ENCODE measurements at regions not wholly inside any gene's neighbourhood (a gene's known extent, or its start where the extent isn't known, plus 50 kb on each side); places are given as distances from the start of the nearest gene placed in this dataset.
"Not testable (repeated sequence)": the region's sequence is repeated elsewhere in the genome, so short reads cannot be mapped to it uniquely, and the experiment has no call there.

DNA sequence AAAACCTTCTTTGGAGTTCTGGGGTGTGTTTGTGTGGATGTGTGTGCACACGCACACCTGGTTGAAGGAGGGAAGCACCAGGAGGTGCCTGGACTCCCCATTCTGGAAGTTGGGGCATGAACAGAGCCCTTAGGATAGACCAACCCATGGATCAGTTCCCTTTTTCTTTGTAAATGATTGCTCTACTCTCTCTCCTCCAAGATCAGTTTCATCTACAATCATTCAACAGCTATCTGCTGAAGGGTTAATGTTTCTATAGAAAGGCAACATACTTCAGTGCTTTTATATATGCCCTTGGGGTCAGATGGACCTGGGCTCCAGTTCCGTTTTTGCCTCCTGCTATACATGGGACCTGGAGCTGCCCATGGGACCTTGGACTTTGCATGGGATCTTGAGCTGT lies 352.1 kb upstream of the CFAP20DC start:
- DNase-seq, result no peak

DNA sequence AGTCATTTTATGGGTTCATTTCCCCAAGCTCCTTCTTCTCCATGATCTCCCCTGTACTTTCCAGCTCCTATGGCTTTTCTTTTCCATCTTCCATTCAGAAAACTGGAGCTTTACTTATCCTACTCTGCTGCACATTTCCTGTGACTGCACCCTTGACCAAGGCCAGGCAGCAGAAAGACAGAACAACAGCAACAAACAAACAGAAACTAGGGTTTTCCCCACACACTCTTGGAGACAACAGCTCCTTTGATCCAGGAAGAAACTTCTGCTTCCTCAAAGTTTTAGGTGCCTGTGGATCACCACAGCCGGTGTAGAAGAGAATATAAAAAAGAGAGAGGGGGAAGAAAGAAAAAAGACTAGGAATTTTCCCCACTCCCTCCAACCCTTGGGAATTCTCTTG lies 342.3 kb upstream of the CFAP20DC start:
- no peak for DNase-seq

DNA sequence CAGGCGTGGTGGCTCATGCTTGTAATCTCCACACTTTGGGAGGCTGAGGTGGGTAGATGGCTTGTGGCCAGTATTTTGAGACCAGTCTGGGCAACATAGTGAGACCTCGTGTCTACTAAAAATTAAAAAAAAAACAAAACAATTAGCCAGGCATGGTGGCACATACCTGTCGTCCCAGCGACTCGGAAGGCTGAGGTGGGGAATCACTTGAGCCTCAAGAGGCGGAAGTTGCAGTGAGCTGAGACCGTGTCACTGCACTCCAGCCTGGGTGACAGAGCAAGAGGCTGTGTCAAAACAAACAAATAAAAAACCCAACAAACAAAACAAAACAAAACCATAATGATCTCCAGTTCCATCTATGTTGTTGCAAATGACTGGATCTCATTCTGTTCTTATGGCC lies 341.3 kb upstream of the CFAP20DC start:
- DNase-seq, result no peak

DNA sequence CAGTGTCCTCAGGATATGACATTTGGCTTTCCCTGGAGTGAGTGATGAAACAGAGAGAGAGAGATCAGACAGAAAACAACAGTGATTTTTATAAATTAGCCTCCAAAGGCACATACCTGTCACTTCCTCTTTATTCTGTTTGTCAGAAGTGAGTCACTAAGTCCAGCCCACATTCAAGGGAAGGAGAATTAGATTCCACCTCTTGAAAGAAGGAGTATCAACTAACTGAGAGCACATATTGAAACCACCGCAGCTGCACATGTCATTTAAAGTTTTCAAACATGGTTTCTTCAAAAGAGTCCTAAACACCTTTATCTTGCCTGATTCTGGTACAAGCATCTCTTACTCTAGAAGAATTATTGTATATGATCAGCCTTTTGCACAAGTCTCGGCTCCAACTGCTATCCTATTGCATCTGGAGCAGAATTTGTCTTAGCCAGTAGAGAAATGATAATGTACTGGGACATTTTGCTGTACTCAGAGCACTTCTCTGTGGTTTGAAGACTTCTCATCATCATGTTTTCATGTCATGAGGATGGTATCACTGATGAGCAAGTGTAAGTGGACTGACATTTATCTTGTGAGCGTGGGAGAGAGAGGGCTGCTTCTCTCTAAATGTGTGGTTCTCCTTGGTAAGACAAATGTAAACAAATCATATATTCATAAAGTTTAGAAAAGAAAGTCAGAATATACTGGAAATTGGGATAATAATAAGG lies 338.9 kb upstream of the CFAP20DC start:
- no peak for DNase-seq

DNA sequence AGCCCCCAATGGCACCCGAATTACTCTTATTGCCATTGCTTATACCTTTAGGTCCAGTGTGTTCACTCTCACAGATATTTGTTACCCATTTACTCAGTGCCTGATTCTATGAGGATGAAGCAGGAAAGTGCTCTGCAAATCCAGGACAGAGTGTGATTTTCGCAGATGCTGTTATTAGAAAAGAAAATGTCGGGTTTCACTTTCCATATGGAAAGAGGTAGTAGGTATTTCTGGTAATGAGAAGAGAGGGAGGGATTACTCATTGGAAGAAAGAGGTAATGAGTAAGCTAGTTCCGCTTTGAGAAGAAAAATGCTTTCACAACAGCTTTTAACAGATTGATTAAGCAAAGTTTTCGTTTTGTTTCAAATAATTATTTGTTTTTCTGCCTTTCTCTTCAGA lies 336.3 kb upstream of the CFAP20DC start:
- DNase-seq, result no peak

DNA sequence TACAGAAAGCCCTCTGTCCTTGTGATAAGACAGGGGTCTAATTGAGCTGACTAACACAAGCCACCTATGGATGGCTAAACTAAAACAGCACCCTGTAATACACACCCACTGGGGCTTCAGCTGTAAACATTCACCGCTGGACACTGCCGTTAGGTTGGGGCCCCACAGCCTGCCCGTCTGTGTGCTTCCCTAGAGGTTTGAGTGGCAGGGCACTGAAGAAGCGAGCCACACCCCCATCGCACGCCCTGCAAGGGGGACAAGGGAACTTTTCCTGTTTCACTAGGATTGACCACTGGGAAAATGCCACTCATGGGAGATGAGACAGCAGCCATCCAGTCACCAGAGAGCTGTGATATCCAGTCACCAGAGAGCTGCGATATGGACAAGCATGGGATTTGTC lies 335.7 kb upstream of the CFAP20DC start:
- no peak for DNase-seq

DNA sequence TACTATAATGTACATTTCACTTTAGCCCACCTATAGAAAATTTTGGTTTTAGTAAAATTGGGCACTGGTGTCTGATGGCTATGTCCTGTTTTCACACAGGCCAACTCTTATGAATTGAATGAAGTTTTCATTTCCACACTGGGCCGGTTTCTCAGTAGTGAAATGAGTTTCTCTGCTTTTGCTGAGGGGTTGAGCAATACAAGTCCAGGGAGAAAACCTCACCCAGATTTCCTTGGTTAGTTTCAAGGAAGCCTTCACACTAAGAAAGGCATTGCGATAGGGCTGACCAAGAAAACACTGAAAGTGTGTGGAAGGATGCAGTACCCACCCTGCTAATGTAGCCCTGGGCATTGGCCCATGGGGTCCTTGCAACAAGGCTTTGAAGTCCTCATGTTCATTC lies 331.5 kb upstream of the CFAP20DC start:
- no peak for DNase-seq

DNA sequence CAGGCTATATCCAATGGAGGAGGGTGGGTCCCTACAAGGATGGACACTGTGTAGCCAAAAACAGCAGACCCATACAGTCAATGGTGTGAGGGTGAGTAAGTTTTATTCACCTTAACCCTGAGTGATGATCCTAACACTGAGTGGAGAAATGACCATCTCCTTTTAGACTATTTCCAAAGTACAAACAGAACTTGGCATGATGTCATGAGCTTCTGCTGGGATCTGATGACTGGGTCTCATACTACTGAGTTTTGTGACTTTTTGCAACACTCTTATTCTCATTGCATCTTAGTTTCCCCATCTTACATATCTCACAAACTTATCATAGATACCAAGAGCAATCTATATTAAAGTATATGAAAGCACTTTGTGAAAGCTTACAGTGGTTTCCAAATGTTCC lies 330.3 kb upstream of the CFAP20DC start:
- DNase-seq, result no peak

DNA sequence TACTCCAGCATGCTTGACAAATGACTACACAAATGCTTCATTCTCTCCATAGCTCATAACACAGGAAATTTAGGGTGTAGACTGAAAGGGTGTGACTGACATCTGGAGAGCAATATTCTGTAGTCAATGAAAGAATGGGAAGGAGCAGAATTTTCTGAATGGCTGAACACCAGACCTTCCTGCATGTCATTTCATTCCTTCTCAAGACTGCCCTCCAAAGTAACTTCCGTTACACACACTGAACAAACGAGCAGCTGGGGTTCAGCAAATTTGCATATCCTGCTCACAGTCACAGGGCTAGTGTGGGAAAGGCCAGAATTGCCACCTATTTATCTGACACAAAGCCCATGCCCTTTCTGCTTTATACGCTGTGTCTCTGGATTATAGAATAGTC lies 325.0 kb upstream of the CFAP20DC start:
- DNase-seq, result no peak

DNA sequence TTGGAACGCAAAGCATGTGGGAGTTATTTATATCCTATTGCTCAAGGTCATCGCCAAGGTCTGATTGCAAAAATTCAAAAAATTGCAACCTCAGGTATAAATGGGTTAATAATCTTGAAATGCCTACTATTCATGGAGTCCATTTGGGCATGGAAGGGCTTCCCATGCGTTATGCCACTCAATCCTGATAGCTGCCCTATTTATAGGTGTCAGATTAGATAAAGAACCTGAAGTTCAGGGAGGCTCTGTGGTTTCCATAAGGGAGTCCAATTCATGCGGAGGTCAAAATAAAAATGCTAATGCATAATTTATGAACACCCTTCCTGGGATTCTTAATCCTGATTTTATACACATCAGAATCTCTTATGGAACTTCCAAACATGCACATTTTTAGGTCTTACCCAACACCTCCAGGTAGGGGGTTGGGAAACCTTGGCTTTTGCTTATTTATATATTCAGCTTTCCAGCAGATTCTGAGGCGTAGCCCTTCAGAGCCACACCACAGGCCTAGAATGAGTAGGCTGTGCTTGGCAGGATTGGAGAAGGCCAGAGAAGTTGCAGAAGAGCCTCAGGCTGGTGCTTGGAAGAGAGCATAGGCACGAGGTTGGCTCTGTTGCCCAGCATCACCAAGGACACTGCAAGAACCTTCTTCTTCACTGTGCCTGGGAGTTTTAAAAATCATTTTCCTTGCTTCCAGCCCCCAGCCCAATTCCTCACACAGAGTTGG lies 324.4 kb upstream of the CFAP20DC start:
- no peak for DNase-seq

DNA sequence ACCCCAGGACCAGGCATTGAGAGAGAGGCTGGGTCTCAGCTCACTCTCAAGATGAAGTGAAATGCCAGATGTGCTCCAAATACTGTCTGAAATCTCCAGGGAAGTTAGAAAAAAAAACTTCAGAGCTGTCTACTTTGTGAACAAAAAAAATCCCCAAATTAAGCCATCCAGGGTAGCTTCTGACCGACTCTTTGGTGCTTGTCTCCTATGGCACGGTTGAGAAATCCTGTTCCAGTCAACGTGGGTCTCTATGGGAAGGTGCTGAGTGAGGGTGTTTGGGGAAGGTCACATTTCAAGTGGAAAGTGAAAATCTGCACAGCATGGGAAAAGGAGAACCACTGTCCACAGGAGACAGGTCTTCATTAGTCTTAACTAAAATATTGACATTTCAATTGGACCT lies 322.5 kb upstream of the CFAP20DC start:
- no peak for DNase-seq

DNA sequence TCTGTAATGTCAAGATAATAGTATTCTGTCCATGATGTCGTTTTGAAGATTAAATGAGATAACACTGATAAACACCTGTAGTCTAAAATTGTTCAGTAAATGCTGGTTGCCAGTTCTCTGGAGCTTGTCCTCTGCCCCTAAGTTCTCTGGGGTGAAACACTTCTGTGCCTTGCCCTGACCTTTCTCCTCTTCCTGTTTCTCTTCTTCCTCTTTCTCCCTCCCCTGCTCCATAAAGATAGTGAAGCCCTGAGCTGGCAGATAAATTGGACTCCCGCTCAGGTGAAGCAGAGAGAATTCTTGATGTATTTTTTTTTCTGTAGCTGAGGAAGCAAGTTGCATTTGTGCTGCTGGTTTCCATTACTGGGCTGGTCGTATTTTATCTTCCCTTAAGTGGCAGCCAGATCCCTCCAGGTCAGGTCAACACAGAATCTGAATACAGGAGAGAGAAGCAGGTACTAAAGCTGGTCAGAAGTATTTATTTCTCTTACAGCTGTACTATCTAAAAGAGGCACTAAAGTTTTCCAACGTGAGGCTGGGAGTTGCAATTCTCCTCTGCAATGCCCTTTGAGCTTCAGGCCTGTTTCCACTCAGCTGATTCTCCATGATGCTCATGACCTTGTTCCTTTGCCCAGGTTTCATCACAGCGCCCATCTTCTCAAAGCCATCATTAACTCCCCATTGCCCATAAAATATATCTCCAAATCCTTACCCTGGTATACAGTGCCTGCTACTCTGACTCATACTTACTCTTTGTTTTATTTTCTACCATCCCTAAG lies 319.3 kb upstream of the CFAP20DC start:
- no peak for DNase-seq

DNA sequence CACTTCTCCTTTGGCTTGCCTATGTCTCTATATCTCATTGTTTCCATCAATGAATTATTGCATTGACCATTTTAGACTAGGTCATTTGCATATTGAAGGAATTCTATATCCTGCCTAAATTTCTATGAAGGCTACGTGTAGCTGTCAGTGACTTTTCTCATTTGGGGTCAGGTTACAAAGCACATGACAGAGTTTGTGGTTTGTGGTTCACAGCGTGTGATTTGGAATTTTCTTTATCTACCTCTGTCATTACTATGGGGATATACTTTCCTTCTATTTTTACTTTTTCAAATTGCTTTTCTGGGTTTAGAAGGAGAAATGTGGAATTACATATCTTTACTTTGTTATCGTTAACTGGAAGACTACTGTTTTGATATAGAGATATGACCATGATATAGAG lies 317.3 kb upstream of the CFAP20DC start:
- DNase-seq, result no peak

DNA sequence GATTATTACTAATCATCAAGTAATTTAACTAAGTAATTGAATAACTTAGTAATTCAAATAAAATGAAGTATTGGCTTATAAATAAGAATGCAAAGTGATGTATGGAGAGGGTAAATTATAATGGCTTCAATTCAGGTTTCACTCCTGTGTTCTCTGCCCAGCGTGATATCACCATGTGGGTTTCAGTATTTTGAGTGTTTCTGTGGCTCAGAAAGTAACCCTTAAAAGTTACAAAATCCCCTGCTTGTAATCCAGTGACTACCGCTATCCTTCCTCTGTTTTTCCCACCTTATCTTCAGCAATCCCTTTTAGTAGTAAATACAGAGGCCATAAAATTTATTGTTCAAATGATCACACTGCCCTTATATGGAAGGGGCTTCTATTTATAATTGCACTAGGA lies 316.4 kb upstream of the CFAP20DC start:
- DNase-seq, result no peak

DNA sequence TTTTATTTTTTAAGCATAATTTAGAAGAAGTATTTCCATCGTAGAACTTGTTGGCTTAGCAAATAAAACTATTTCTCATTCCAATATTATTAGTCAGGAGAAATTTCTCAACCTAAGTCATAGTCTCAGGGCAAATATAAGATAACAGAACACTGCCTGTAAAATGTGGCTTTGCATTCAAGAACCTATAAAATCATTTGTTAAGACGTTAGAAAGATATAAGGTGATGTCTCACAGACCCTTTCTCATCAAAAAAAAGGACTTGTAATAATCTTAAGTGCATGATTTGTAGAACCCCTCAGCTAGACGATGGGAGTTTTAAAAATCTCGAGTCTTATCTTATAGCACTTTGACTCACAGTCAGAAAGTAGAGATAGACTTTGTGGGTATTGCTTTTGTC lies 314.7 kb upstream of the CFAP20DC start:
- DNase-seq, result no peak

DNA sequence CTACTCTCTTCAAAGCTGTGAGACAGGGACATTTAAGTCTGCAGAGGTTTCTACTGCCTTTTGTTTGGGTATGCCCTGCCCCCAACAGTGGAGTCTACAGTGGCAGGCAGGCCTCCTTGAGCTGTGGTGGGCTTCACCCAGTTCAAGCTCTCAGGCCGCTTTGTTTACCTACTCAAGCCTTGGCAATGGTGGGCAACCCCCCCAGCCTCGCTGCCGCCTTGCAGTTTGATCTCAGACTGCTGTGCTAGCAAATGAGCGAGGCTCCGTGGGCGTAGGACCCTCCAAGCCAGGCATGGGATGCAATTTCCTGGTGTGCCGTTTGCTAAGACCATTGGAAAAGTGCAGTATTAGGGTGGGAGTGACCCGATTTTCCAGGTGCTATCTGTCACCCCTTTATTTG lies 310.5 kb upstream of the CFAP20DC start:
- not testable (repeated sequence) for DNase-seq

DNA sequence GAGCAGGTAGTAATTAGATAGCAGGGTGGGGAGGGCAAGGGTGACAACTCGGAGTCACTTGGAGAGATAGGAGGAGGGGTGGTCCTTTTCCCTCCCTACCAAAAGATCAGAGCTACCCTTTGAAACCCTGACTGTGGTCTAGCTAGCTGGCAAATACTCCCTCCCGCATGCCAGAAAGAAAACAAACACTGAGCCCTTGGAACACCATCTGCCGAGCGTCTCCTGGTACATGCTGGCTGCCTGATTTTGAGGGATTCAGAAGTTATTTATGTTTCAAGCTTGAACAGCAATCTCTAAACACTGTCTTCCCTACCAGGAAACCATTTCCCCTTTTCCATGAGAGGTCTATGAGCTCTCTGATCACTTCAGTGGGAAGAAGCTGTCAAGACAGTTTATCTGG lies 291.6 kb upstream of the CFAP20DC start:
- DNase-seq, result no peak

DNA sequence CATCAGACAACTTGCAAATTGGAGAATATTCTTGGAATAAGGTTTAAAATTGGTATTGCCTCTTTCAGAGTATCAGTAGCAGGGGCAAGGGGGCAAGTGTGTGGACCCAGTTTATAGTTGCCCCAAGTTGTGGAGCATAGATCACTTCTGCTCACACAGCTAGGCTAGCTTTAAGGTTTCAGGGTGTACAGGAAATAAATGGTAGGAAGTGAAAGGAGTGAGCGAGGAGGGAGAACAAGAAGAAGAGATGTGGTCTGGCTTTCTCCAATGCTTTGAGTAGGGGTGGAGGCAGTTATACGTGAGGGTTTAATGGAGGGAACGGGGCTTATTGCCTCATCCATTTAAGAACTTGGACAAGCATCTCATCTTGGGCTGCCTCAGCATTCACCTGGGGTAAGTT lies 290.0 kb upstream of the CFAP20DC start:
- no peak for DNase-seq

DNA sequence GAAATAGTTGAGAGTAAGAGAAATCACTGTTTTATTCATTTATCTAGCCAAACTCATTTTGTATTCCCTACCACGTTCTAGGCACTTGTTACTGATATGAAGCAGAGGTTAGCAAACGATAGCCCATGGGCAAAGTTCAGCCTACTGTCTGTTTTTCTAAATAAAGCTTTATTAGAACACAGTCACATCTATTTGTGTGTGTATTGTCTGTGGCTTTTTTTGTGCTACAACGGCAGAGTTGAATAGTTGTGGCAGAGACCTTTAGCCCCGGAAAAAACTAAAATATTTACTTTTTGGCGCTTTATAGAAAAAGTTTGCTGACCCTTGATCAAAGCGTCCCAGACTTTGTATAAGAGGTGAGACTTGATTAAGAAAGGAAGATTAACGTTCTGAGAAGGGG lies 289.1 kb upstream of the CFAP20DC start:
- DNase-seq, result no peak

DNA sequence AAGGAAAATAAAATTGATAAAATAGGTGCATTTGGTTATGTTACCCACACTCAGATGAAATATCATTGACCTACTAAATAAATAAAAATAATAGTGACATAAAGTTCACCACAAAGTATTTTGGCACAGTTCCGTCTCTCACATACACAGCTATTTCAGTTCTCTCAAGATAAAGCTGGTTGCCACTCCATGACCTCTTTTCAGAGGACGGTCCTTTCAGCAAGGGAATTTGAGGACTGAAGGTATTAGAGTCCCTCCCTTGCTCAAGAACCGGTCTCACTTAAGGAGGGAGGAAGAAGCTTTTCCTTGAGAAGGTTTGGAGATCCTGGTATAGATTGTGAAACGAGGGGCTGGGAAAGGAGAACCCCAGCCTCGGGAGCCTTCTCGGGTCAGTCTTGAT lies 285.5 kb upstream of the CFAP20DC start:
- no peak for DNase-seq

DNA sequence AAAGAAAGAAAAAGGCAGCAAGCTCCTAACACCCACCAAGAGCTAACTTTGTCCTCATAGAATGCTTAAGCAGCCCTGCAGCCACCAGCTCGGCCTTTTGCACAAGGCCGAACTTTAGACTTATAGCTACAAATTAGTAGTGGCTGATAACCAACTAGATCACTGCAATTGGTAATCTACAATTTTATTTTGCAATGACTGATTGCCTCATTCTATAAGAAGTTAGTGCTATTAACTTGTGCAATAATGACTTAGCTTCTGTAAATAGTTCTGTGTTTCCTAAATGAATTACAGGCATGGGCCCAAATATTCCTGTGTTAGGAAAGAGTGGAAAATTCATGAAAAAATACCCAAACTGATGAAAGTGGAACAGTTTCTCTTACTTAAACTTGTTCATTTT lies 284.8 kb upstream of the CFAP20DC start:
- DNase-seq, result no peak

DNA sequence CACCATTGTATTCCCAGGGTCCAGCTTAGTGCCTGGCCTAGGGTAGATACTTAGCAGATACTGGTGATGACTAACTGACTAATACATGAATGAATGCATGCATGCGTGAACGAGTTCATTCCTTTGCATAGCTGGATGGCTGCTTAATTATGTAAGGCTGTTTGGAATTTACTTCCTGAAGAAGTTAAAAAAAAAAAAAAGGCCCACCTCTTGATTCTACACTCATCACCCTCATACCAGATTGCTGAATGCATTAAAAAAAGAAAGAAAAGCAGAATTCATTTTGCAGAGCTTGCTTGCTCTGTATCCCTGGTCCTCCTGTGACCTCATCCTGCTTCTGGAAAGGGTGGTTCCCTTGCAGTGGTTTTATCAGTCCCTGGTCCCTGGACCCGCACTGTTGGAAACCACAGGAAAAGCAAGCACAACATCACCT lies 277.6 kb upstream of the CFAP20DC start:
- no peak for DNase-seq

DNA sequence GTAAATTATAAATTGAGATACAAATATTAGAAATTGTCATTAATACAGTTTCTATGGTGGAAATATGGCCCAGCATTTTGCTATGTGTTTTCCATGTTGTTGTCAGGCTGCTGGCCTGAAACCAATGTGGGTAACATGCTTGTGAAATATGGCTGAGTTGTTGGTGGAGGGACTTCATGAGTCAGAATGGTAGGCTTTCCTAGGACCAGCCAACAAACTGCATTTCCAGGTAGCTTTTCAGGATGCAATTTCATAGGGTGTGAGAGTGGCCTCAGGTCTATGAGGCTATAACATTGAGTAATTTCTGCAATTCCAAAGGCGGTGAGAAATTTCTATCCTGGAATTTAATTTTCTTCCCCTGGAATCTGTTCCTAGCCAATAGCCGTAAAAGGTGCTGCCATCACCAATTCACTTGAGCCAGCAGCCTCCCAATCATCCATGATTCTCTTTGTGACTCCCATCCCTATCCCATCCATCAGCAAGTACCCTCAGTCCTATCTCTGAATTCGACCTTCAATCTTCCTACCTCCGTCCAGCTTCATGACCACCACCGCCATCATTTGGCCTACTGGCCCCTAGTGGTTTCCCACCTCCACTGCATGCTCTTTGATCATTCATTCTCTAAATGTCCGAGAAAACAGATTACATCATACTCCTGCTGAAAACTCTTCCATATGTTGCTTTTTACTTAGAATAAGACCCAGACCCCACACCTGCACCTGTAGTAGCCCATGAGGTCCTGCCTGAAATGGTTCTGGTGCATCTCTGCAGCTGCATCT lies 276.6 kb upstream of the CFAP20DC start:
- DNase-seq, result no peak

Data from activated effector memory CD4-positive, alpha-beta T cell treated with anti-CD3 and anti-CD28 coated beads, Interleukin-2, amount 50 U/mL, for 16 hours (primary cell).